Suprapubic skin (tissue), 3 donors: ENCODE measurements at regions not wholly inside any gene's neighbourhood (a gene's known extent, or its start where the extent isn't known, plus 50 kb on each side); places are given as distances from the start of the nearest gene placed in this dataset.

Experiments used
- CTCF ChIP-seq, 2 donors: fragments of 200-600 bp in 1 of 2; fragments of 450-650 bp in 1 of 2; sonication (generic) in 1 of 2; IDR thresholded peaks; one replicate each; pipeline ENCODE4 v1.5.1; 2016 to 2019; ENCODE audit warnings: antibody characterized with exemption in 2 of 2, mild to moderate bottlenecking in 1 of 2, moderate library complexity in 1 of 2
- EP300 ChIP-seq: sonication (generic); formaldehyde crosslinking; IDR thresholded peaks from one replicate; pipeline ENCODE4 v1.6.1; 2017; ENCODE audit warnings: antibody characterized with exemption
- POLR2A ChIP-seq, 2 donors: fragments of 450-650 bp; IDR thresholded peaks; one replicate each; pipeline ENCODE4 v1.6.1; 2017; ENCODE audit warnings: antibody characterized with exemption in 2 of 2, mild to moderate bottlenecking in 2 of 2, moderate library complexity in 2 of 2

DNA sequence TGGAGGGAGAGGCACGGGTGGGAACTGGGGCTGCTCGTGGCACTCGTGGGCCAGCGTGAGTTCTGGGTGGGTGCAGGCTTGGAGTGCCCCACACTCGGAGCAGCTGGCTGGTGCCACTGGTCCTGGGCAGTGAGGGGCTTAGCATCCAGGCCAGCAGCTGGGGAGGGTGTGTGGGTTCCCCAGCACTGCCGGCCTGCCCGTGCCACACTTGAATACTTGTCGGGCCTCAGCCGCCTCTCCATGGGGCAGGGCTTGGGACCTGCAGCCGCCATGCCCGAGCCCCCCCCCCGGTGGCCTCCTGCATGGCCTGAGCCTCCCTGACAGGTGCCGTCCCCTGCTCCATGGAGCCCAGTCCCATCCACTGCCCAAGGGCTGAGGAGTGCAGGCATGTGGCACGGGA lies 207.2 kb downstream of the CD109 start:
- TF ChIP-seq CTCF (IDR thresholded peaks at IDR 0.05) (no peak), POLR2A (IDR thresholded peaks at IDR 0.05) (no peak), EP300 (no peak)
